Panc1 (cell line): ENCODE measurements at regions not wholly inside any gene's neighbourhood (a gene's known extent, or its start where the extent isn't known, plus 50 kb on each side); places are given as distances from the start of the nearest gene placed in this dataset.

Experiments
- CTCF ChIP-seq: fragments of 450-650 bp; IDR thresholded peaks from 2 replicates; pipeline ENCODE4 v1.5.1; 2017; ENCODE audit warnings: mild to moderate bottlenecking
- POLR2AphosphoS5 ChIP-seq: IDR thresholded peaks from 2 replicates; pipeline ENCODE4 v1.6.1; 2012; ENCODE audit warnings: mild to moderate bottlenecking, low read depth, low read length, moderate library complexity
- REST ChIP-seq, 2 experiments: IDR thresholded peaks; 2 replicates each; pipeline ENCODE4 v1.6.1; 2011 to 2012; ENCODE audit warnings: low read depth in 2 of 2, control low read depth in 1 of 2, low read length in 1 of 2, mild to moderate bottlenecking in 1 of 2, moderate library complexity in 1 of 2; ENCODE audit not compliant: insufficient read depth in 1 of 2
- SIN3A ChIP-seq: IDR thresholded peaks from 2 replicates; pipeline ENCODE4 v1.6.1; 2012; ENCODE audit warnings: low read depth, mild to moderate bottlenecking, low read length, moderate library complexity, borderline replicate concordance; ENCODE audit not compliant: insufficient read depth

DNA sequence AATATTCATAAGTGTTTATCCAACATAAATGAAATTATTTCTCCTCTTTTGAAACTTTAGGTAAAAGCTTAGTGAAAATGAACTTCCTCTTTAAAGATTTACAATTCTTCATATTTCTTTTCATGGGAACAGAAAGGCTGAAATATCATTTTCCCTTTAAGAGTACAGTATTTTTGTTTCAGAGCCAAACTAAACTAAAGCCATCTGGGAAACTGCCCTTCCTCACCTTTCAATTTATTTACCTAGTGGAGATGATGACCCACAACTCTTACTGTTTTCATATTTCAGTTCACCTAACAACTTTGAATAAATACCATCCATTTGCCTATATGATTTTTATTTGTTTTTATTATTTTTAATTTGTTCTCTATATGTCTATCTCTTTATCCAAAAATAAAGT is 105.4 kb downstream of the ALX1 start:
- no peak for TF ChIP-seq CTCF
- TF ChIP-seq SIN3A = no peak
- no peak for TF ChIP-seq REST (IDR thresholded peaks at IDR 0.05; ENCODE audit: insufficient read depth in 1 of 2, low read depth in 2 of 2, low read length in 1 of 2)
- TF ChIP-seq POLR2AphosphoS5 = no peak
